HL-60 (cell line): ENCODE measurements at regions not wholly inside any gene's neighbourhood (a gene's known extent, or its start where the extent isn't known, plus 50 kb on each side); places are given as distances from the start of the nearest gene placed in this dataset.

Experiments used
- CTCF ChIP-seq: IDR thresholded peaks from one replicate; pipeline ENCODE4 v1.5.1; 2011; ENCODE audit warnings: low read length, control low read depth, inconsistent platforms; ENCODE audit not compliant: insufficient read depth
- GABPA ChIP-seq: IDR thresholded peaks from 2 replicates; pipeline ENCODE4 v1.6.1; 2012; ENCODE audit warnings: low read depth
- POLR2AphosphoS5 ChIP-seq: IDR thresholded peaks from 2 replicates; pipeline ENCODE4 v1.6.1; 2012; ENCODE audit warnings: low read depth
- REST ChIP-seq: IDR thresholded peaks from 2 replicates; pipeline ENCODE4 v1.6.1; 2012; ENCODE audit warnings: low read depth; ENCODE audit not compliant: insufficient replicate concordance
- SPI1 ChIP-seq: IDR thresholded peaks from 2 replicates; pipeline ENCODE4 v1.6.1; 2012; ENCODE audit warnings: low read depth, mild to moderate bottlenecking, borderline replicate concordance

- TF ChIP-seq CTCF (no peak), POLR2AphosphoS5 (no peak), SPI1 (no peak), GABPA (no peak), REST (no peak)
These were observed 252.5 kb downstream of the TBX18 start for GRCh38 chr6:84511929-84512328.
